ENCODE measurements at regions not wholly inside any gene's neighbourhood (a gene's known extent, or its start where the extent isn't known, plus 50 kb on each side); places are given as distances from the start of the nearest gene placed in this dataset.
"Not testable (repeated sequence)": the region's sequence is repeated elsewhere in the genome, so short reads cannot be mapped to it uniquely, and the experiment has no call there.

DNA sequence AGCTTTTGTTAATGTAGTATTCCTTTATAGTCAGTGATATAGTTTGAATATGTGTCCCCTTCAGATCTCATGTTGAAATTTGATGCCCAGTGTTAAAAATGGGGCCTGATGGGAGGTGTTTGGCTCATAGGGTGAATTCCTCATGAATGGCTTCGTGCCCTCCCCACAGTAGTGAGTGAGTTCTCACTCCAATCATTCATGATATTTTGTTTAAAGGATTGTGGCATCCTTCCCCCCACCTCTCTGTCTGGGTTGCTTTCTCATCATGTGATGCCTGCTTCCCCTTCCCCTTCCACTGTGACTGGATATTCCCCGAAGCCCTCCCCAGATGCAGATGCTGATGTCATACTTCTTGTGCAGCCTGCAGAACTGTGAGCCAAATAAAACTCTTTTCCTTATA is 649.8 kb upstream of the NR2F2 start:
- no peak for DNase-seq

DNA sequence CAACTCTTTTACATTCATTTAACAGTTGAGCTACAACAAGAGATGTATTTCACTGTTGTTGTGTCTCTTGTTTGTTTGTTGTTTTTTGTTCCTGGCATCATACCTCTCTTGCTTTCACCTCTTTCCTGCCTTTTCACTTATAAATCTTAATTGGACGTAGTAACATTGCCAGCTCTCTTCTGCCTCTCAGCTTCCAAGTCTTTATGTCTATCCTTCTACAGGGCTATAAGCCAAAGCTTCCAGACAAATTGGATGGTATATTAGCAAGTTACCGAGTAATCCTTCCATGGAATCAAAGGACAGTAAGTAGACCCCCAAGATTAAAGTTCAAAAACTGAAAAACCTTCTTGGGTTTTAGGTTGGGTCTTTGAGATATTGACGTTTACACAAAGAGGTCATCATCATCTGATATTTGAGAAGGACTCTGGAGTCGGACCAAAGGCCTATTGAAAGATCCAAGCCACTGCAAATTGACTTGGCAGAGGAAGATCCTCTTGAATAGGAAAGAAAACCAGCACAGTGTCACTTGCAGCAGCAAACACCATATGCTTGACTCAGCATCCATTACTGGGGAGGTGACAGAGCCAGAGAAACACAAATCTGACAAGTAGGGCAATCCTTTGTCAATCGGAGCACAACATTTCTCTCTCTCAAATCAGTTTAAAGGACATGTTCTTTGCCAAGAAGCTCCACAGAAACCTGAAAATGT is 648.5 kb upstream of the NR2F2 start:
- DNase-seq: no peak

DNA sequence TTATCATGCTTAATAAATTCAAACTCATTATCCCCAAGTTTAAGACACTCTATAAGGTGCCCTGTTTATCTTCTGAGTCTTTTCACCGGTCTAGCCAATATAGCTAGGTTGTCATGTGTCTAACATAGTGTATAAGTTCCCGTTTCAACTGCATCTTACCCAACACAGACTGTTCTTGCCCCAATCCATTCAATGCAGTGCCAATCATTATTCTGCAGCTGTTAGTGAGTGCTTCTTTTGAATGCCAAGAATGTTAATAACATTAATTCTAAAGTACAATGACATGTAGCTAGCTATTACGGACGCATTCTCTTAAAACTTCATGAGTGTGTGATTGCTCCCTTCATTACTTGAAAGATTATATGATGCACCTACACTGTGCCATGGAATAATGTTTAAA is 646.4 kb upstream of the NR2F2 start:
- no peak for DNase-seq

DNA sequence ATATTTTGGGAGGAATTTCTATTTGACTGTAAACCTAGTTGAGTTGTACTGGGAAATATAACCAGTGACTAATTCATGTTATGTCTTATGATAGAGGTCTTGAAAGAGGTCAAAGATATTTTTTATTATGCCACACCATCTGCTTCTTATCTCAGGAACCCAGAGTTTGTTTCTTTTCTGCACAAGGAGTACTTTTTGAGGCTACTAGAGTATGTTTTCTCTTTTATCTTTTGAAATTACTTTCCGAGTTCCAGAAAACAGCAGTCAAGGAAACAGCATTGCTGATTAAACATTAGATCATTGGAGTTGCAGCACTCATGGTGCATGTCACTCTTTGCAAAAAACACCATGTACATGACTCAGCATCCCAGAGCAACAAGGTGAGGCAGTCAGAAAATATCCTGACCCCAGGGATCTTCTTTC is 645.8 kb upstream of the NR2F2 start:
- no peak for DNase-seq

DNA sequence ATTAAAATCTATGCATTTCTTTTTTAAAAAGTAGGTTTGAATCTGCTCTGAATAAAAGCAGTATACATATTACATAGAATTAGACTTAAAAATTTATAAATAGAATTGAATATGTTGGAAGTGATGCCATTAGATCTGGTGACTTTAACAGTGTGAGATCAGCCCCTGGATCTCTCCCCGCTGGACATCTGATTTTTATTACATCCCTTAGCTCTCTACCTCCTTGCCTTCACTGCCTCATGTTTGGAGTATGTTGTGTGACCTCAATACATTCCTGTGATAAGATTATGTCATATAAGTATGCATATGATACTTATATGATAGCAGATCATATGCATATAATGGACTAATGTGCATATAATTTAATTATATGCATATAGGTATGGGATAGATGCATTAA is 643.4 kb upstream of the NR2F2 start:
- no peak for DNase-seq

DNA sequence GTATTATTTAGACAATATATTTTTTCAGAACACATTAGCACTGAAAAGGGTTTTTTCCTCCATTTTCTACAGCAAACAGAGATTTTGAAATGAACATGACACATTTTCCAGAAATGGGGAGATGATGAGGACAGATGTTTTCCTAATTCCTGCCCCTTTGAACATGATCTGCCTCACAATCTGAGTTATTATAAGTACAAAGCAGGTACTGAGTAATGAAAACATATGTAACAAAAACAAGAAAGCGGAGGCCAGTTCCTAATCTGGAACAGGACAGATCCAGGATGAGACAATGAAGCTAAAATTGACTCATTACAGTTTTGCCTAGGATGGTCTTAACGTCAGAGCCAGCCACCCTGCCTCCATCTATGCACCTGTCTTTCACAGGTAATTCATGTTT is 642.8 kb upstream of the NR2F2 start:
- DNase-seq: no peak

DNA sequence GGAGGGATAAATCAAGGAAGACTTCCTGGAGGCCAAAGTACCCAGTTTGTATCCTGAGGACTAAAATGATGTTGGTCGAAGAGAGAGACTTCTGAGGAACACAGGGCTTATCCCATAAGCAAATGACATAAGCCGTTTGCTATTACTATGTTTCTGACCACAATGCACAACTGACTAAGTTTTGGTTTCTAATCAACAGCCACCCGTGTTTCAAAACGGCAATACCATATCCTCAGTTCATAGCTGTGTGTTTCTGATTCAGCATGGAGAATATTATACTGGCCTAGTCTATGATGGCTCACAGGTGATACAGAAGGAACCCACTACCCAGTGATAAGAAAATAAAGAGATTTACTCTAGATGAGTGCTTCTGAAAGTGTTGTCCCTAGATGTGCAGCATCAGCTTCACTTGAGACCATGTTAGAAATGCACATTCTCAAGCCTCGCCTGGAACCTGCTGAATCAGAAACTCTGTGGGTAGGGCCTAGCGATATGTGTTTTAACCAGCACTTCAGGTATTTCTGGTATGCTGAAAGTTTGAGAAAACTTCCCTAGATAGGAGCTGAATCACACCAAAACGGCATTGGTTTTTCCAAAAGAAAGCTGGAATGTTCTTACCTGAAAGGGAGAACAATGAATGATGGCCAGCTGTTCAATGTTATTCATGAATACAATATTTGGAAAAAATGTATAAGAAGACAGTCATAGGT is 639.7 kb upstream of the NR2F2 start:
- DNase-seq: no peak

DNA sequence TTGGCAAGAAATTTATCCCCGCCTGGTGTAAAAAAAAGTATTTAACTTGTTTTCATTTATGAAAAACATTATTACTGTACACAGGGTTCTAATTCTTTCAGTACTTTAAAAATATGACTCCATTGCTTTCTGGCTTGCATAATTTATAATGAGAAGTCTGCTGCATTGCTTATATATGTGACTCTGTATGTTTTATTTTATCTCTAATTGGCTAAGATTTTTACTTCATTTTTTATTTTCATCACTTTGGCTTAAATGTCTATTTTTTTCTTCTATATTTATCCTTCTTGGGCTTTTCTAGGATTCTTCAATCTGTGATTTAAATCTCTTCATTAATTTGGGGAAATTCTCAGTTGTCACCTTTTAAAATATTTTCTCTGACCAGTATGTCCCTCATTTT is 636.6 kb upstream of the NR2F2 start:
- DNase-seq: no peak

DNA sequence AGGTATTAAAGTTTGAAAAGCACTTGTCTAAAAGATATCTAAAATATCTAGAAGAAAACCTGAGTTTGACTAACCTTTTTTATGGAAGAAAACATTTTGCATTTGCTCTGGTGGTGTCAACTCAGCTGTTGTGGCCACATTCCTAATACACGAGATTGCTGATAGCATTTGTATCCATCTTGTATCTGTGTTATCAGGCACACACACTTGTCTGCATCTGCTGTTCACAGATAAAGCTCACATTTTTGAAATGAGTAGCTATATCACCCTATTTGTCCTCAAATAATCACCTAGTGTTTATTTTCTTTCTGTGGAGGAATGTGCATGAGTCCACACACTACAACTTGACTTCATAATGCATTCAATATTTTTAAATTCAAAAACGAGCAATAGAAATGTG is 632.3 kb upstream of the NR2F2 start:
- no peak for DNase-seq

DNA sequence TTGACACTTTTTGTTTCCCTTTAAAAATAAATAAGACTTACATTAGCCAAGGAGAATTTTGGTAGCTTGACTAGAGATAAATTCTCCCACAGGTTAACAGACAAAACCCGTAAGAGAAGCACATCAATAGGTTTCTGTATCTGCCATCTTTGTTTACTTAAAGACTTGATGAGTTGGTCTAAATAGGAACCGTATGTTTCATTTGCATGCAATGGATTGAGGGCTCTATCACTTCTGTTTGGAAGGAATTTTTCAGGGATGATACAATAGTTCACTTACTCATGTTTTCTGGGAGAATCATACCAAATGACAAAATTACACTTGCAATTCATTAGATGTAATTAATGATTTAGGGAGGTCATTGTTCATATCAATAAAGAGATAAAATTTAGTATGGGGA is 631.5 kb upstream of the NR2F2 start:
- DNase-seq: no peak

DNA sequence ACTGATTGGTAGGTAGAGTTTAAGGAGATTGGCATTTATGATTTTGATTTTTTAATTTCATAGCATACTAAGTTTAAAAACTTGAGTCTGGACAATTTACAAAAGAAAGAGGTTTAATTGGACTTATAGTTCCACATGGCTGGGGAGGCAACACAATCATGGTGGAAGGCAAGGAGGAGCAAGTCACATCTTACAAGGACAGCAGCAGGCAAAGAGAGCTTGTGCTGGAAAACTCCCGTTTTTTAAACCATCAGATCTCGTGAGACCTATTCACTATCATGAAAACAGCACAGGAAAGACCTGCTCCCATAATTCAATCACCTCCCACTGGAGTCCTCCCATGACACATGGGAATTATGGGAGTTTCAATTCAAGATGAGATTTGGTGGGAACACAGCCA is 630.9 kb upstream of the NR2F2 start:
- no peak for DNase-seq

DNA sequence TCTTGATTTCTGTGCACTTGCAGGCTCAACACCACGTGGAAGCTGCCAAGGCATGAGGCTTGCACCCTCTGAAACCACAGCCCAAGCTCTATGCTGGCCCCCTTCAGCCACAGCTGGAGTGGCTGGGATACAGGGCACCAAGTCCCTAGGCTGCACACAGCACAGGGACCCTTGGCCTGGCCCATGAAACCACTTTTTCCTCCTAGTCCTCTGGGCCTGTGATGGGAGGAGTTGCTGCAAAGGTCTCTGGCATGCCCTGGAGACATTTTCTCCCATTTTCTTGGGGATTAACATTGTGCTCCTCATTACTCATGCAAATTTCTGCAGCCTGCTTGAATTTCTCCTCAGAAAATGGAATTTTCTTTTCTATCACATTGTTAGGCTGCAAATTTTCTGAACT is 629.8 kb upstream of the NR2F2 start:
- not testable (repeated sequence) for DNase-seq

DNA sequence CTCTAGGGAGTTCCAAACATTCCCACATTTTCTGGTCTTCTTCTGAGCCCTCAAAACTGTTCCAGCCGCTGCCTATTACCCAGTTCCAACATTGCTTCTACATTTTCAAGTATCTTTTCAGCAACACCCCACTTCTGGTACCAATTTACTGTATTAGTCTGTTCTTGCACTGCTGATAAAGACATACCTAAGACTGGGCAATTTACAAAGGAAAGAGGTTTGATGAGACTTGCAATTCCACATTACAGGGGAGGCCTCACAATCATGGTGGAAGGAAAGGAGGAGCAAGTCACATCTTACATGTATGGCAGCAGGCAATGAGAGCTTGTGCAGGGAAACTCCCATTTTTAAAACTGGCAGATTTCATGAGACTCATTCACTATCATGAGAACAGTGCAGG is 629.1 kb upstream of the NR2F2 start:
- no peak for DNase-seq

DNA sequence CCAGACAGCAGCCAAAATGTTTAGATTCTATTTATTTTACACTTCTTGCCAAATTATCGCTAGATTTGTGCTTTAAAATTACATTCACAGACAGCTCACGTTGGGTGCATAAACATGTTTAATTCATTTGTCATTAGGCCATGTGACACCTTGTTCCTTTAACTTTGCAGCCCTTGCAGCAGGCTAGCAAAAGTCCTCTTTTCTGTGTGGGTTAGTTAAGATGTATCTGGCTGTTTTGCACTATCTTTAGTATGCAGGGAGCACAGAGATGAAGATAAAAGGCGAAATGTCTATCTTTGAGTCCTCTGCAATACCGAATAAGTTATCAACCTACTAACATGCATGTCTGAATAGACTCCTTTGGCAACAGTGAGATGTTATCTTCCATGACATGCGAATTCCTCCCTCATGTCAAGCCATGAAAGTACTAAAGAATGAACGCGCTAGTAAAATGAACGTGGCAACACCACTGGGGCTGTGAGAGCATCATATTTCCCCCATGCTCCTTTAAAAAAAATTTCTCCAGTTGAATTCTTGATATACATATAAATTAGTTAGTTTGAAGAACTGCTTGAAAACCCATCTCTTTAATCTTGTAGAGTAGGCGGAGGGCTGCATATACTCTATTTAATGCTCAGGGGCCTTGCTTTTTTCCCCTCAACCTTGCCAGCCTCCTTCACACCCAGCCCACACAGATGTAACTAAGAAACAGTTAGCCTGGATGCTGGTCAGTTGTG is 620.4 kb upstream of the NR2F2 start:
- DNase-seq: no peak

DNA sequence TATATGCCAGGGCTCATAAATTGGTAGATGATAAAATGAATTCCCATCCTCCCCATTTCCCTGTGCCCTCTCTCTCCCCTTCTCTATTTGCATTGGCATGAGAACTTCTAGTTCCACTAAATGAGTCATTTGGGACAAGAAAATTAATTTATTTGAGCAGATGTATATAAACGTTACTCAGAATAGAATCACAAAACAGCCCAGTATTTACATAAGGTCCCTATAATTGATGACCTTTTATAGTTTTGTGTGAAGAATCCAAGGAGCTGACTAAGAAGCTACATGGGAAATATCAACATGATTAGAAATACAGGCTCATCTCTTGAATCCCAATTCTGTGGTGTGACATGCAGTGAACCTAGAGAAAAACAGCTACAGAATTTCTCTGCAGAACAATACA is 617.7 kb upstream of the NR2F2 start:
- no peak for DNase-seq

DNA sequence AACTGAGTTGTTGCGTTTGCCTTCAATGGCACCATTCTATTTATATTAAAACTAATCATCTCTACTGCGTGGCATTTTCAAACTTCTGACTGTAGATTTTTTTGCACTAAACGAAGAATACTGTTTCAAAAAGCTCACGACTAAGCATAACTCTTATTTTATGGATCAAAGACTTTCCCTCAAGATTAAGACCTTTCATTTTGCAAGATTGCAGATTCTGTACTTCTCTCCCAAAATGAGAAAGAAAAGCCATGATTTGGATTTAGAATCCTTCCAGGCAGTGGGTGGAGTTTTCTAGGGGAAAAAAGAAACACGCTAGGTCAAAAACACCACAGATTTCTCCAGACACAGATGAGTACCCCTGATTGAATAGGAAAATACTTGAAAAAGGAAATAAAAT is 617.2 kb upstream of the NR2F2 start:
- DNase-seq: no peak

DNA sequence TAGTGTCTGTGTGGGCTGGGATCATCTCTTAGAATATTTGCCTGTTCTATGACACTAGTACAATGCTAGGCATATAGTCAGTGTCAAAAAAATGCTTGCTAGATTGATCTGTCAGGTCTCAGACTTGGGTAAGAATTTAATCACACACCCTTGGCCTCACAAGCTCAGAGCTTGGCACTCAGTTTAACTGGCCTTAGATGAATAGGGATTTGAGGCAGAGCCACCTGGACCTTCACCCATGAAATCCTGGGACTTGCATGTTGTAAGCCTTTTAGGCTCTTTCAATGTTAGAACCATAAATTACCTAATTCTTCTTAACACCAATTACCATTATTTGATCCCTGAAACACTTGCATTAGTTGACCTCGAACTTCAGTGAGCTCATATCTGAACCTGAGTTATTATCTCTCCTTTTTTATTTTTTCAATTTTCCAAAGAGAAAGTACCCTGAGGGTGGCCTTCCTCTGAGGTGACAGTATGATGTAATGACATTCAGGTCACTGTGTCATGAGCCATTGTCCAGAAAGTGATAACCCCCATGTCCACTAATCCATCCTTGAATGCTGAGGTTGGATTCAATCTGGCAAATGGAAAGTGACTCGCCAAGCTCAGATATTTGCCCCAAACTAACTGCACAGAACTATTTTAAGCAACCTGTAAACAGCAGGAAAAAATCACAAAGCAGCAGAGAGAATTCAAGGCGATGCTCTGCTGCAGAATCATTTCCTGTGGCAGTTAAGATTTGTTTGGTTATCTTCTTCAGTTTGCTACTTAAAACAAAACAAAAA is 615.2 kb upstream of the NR2F2 start:
- DNase-seq: no peak

DNA sequence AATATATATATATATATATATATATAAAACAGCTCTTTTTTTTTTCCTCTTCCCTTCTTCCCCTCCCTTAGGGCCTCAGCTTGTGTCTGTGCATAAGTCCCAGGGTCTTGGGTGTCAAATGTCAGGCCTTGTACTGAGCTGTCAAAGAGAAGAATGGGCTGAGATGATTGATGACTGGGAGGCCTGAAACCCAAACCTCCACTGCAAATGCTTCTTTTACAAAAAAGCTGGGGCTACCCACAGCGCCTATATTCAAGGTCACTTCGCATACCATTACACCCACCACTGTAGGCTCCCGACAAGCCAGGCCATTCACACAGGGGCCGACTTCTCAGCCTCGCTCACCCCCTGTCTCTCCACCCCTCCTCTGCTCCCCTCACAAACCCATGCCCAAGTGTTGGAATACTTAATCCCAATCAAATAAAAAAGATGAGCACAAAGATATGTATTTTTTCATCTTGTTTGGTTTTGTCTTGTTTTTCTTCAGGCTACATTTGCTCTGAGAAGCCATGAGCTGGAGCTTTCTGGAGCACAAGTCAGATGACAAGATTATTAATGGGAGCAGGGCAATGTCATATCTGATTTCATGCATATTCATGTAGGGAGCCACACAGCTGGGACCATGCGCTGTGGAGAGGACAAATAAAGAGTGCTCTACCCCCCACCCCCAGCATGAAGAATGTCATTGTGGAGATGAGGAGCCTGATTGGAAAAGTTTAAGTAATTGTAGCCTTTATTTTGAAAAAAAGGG is 614.4 kb upstream of the NR2F2 start:
- no peak for DNase-seq

DNA sequence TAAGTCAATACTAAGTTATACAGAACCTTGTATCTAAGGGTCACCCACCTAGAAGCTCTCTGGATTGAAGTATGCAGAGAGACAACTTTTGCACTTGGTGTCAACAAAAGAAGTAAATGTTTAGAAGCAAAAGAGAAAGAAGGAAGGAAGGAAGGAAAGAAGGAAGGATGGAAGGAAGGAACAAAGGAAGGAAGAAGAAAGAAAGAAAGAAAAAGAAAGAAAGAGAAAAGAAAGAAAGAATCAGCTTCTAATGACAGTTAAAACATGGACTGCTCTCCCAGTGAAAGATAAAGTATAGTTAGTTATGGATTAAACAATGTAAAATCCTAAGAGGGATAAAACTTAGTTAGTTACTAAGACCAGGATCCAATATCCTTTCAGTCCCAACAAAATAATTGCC is 613.8 kb upstream of the NR2F2 start:
- no peak for DNase-seq

DNA sequence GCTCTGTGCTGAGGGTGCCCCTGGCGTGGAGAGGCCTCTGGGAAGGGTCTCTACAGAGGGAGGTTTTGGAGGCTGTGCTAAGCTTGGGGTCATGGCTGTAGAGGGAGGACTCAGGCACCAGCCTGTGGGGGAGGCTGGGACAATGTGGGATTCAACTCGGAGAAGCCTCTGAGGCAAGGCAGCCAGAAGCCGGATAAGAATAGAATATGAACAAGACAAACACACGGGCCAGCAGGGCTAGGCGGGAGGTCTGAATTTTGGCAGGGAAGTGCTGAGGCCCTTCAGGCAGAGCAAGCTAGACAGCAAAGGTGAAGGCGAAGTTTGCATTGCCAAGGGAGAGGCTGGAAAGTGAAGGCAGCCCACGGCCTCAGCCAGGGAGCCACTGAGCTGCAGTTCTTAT is 612.1 kb upstream of the NR2F2 start:
- DNase-seq: no peak

DNA sequence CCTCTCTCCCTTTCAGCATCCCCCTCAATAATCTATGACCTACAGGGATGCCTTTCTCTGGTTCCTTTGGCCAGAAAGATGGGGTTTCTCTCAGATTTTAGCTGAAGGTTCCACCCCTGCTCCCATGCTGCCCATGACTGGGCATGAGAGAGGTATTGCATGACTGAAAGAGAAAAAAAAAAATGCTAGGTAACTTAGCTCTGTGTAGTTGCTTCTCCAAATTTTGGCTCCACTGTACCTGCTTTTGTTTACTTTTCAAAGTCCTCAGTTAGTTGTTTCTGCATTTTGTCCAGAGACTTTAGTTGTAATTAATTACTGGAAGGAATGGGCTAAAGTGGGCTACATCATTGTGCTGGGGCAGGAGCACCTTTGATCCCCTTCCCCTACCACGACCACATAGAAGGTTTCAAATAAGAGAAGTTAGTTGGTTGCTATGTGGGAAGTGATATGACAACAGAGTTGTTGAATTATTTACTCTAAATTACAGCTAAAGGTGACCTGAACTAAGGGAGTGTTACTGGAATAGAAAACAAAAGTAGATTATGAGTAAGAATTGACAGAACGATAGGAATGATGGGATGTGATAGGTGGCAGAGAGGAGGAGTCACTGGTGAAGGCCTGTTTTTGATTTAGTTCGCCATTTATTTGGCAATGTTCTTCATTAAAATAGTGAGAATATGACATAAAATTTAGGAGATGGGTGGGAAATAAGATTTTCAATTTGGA is 605.4 kb upstream of the NR2F2 start:
- DNase-seq: no peak

DNA sequence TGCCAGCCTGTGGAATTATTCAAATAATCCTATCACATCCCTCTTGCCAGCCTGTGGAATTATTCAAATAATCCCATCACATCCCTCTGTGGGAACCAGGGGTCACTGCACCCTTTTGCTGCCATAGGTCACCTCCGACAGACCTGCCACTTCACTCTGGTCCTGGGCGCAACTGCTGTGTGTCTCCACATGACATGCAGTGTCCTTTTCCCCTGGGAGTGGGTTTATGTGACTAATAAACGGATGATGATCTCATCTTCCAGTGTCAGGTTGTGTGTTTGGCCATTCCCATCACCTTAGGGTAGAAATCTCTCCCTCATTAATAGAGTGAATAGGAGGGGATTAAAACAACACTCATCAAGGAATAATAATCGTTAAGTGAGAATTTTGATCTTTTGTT is 603.6 kb upstream of the NR2F2 start:
- no peak for DNase-seq
